Esophagus muscularis mucosa (tissue), 4 donors: ENCODE measurements at regions not wholly inside any gene's neighbourhood (a gene's known extent, or its start where the extent isn't known, plus 50 kb on each side); places are given as distances from the start of the nearest gene placed in this dataset.

Experiments
- CTCF ChIP-seq, 3 experiments: fragments of 200-600 bp in 2 of 3; fragments of 450-650 bp in 1 of 3; sonication (generic) in 2 of 3; IDR thresholded peaks; one replicate each; pipeline ENCODE4 v1.5.1; 2017 to 2019; ENCODE audit warnings: antibody characterized with exemption in 3 of 3, mild to moderate bottlenecking in 2 of 3, moderate library complexity in 1 of 3
- EP300 ChIP-seq: sonication (generic); formaldehyde crosslinking; IDR thresholded peaks from one replicate; pipeline ENCODE4 v1.6.1; 2017; ENCODE audit warnings: antibody characterized with exemption
- POLR2A ChIP-seq: fragments of 450-650 bp; IDR thresholded peaks from one replicate; pipeline ENCODE4 v1.6.1; 2017; ENCODE audit warnings: antibody characterized with exemption, moderate library complexity, mild to moderate bottlenecking, low read depth

- TF ChIP-seq POLR2A (no peak), CTCF (IDR thresholded peaks at IDR 0.05) (no peak), EP300 (no peak)
These were observed 683.5 kb downstream of the TUSC7 start for GRCh38 chr3:117393119-117393518.
